Sigmoid colon (tissue), 6 donors: ENCODE measurements at regions not wholly inside any gene's neighbourhood (a gene's known extent, or its start where the extent isn't known, plus 50 kb on each side); places are given as distances from the start of the nearest gene placed in this dataset.

ENCODE experiments used
- DNase-seq: peaks from one replicate; pipeline ENCODE4 v3.0.0-alpha.2; 2019
- H3K27ac ChIP-seq, 4 donors: fragments of 200-600 bp; sonication (generic); one replicate each; pipeline ENCODE4 v1.5.1; 2016 to 2019; ENCODE audit warnings: mild to moderate bottlenecking in 1 of 4
- H3K27me3 ChIP-seq, 3 donors: fragments of 200-600 bp; sonication (generic); one replicate each; pipeline ENCODE4 v1.5.1; 2019; ENCODE audit warnings: mild to moderate bottlenecking in 1 of 3
- H3K36me3 ChIP-seq, 4 donors: fragments of 200-600 bp; sonication (generic); one replicate each; pipeline ENCODE4 v1.5.1; 2016 to 2019
- H3K4me1 ChIP-seq, 4 donors: fragments of 200-600 bp; sonication (generic); one replicate each; pipeline ENCODE4 v1.5.1; 2017 to 2019
- H3K4me3 ChIP-seq, 4 donors: fragments of 200-600 bp; sonication (generic); one replicate each; pipeline ENCODE4 v1.5.1; 2017 to 2019; ENCODE audit warnings: mild to moderate bottlenecking in 2 of 4, moderate library complexity in 1 of 4
- H3K9me3 ChIP-seq, 4 donors: fragments of 200-600 bp in 3 of 4; sonication (generic) in 3 of 4; one replicate each; pipeline versions ENCODE4 v1.5.1 to v1.6.1; 2013 to 2019
- EP300 ChIP-seq, 4 donors: sonication (generic); formaldehyde crosslinking; IDR thresholded peaks; one replicate each; pipeline ENCODE4 v1.6.1; 2017; ENCODE audit warnings: antibody characterized with exemption in 4 of 4
- POLR2A ChIP-seq, 2 donors: fragments of 450-650 bp; IDR thresholded peaks; one replicate each; pipeline ENCODE4 v1.6.1; 2016; ENCODE audit warnings: antibody characterized with exemption in 2 of 2, mild to moderate bottlenecking in 2 of 2, moderate library complexity in 2 of 2
- POLR2AphosphoS5 ChIP-seq, 4 donors: sonication (generic); formaldehyde crosslinking; IDR thresholded peaks; one replicate each; pipeline ENCODE4 v1.6.1; 2017; ENCODE audit warnings: antibody characterized with exemption in 4 of 4
- WGBS, 2 donors: extraction: QIAGEN DNeasy Blood & Tissue Kit; methylation state at CpG; one replicate each; pipeline ENCODE4 v1.1.7; 2013; 5-methylcytosine and 5-hydroxymethylcytosine counted together
- intact Hi-C: fragments of 100-400 bp; cut with DNase I; formaldehyde crosslinking; loops from one replicate; pipeline ENCODE4 v1.15.1; 2023
- TF ChIP-seq, protein P1 (sequence below), 4 experiments: fragments of 450-650 bp in 3 of 4; fragments of 200-600 bp in 1 of 4; IDR thresholded peaks; one replicate each; pipeline ENCODE4 v1.5.1; 2016 to 2019; ENCODE audit warnings: antibody characterized with exemption in 4 of 4, mild to moderate bottlenecking in 3 of 4, moderate library complexity in 2 of 4
- donor health status: healthy with polysubstance abuse.
- donor health status: healthy.

DNA sequence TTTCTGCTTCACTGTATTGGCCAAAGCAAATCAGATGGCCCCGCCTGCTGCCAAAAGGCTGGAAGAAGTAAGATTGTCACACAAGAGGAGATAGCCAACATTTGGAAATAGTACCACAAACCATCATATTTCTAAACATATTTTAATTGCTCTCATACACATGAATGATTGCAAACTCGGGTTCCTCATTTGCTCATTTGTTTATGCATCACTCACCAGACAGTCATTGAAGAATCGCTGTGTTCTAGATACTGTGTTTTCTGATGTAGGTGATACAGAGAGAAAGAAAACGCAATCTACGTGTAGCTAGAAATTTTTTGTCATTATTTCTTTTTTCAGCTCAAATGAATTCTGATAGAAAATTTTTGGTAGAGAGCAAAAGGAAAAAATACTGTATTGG is 1103.4 kb downstream of the TSN start:
- no peak overlapping the region for H3K27ac ChIP-seq
- no peaks in the 10 kb centered on the region for H3K4me1 ChIP-seq
- intact Hi-C loops: no loop called here
- H3K4me3 ChIP-seq: no peak overlapping the region
- H3K36me3 ChIP-seq: no peaks in the 10 kb centered on the region
- H3K9me3 ChIP-seq: no peaks in the 10 kb centered on the region
- TF ChIP-seq, protein P1, sequence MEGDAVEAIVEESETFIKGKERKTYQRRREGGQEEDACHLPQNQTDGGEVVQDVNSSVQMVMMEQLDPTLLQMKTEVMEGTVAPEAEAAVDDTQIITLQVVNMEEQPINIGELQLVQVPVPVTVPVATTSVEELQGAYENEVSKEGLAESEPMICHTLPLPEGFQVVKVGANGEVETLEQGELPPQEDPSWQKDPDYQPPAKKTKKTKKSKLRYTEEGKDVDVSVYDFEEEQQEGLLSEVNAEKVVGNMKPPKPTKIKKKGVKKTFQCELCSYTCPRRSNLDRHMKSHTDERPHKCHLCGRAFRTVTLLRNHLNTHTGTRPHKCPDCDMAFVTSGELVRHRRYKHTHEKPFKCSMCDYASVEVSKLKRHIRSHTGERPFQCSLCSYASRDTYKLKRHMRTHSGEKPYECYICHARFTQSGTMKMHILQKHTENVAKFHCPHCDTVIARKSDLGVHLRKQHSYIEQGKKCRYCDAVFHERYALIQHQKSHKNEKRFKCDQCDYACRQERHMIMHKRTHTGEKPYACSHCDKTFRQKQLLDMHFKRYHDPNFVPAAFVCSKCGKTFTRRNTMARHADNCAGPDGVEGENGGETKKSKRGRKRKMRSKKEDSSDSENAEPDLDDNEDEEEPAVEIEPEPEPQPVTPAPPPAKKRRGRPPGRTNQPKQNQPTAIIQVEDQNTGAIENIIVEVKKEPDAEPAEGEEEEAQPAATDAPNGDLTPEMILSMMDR (IDR thresholded peaks at IDR 0.05): no peak
- TF ChIP-seq EP300 (IDR thresholded peaks at IDR 0.05): no peak
- no peaks in the 10 kb centered on the region for H3K27me3 ChIP-seq
- 86 to 88% methylated on average over 5 of the region's 5 CpGs for WGBS, 2 donors
- DNase-seq: no peak

DNA sequence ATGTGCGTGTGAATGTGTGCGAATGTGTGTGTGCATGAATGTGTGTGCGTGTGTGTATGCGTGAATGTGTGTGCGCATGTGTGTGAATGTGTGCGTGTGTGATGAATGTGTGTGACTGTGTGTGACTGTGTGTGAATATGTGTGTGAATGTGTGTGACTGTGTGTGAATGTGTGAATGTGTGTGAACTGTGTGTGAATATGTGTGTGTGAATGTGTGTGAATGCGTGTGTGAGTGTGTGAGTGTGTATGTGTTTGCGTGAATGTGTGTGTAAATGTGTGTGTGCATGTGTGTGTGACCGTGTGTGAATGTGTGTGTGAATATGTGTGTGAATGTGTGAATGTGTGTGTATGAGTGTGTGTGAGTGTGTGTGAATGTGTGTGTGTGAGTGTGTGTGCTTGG is 1103.8 kb downstream of the TSN start:
- H3K27me3 ChIP-seq: no peaks in the 10 kb centered on the region
- DNase-seq: no peak
- no peaks in the 10 kb centered on the region for H3K4me1 ChIP-seq
- TF ChIP-seq, protein P1 (IDR thresholded peaks at IDR 0.05): no peak
- H3K27ac ChIP-seq: no peak overlapping the region
- H3K36me3 ChIP-seq: no peaks in the 10 kb centered on the region
- H3K9me3 ChIP-seq: no peaks in the 10 kb centered on the region
- no peak overlapping the region for H3K4me3 ChIP-seq
- 96% methylated on average over 9 of the region's 9 CpGs for WGBS, 2 donors
- intact Hi-C loops: no loop called here

DNA sequence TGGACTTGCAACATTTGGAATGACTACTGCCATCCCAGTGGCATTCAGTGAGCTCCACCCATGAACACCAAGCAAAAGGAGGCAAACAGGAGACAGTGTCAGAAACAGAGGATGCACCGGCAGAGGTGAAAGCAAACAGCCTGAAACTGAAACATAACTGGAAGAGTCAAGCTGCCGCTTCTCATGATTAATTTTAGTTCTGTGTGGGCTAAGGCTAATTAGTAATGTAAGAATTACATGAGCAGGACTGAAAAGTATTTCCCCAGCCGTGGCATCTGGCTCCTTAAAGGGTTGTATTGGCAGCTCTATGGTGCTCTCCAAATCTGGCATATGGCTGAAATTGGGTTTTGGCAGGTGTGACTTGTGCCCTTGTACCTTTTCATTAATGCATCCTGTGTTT is 1108.1 kb downstream of the TSN start:
- no peak for DNase-seq
- 53 to 74% methylated on average over 3 of the region's 3 CpGs for WGBS, 2 donors
- no peak overlapping the region for H3K4me3 ChIP-seq
- no peaks in the 10 kb centered on the region for H3K9me3 ChIP-seq
- H3K36me3 ChIP-seq: no peaks in the 10 kb centered on the region
- TF ChIP-seq POLR2A (IDR thresholded peaks at IDR 0.05) (no peak), POLR2AphosphoS5 (IDR thresholded peaks at IDR 0.05) (no peak)
- TF ChIP-seq, protein P1 (IDR thresholded peaks at IDR 0.05): no peak
- intact Hi-C loops: no loop called here
- no peaks in the 10 kb centered on the region for H3K4me1 ChIP-seq
- no peaks in the 10 kb centered on the region for H3K27me3 ChIP-seq
- H3K27ac ChIP-seq: no peak overlapping the region

DNA sequence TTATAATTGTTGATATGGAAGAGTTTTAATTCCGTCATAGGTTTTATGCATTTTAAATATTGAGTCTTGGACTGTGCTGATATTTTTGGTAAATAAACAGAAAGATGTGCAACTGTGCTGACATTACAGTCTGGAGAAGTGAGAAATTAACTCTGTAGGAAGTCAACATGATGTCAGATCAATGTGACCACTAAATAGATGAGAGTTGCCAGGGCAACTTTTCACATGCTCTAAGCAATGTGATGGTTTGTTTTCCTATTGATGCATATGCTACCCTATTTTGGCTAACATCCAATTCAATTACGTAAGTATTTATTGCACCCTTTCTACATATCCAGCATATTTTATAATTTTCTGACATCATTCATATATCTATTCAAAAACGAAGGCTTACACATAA is 1109.3 kb downstream of the TSN start:
- Histone ChIP-seq H3K4me1 (no peaks in the 10 kb centered on the region), H3K27me3 (no peaks in the 10 kb centered on the region), H3K27ac (no peak overlapping the region), H3K4me3 (no peak overlapping the region), H3K9me3 (no peaks in the 10 kb centered on the region), H3K36me3 (no peaks in the 10 kb centered on the region)
- TF ChIP-seq POLR2A (IDR thresholded peaks at IDR 0.05) (no peak), POLR2AphosphoS5 (IDR thresholded peaks at IDR 0.05) (no peak), EP300 (IDR thresholded peaks at IDR 0.05) (no peak)
- TF ChIP-seq, protein P1 (IDR thresholded peaks at IDR 0.05): no peak
- WGBS, 2 donors: 75 to 85% methylated on average over 3 of the region's 3 CpGs
- DNase-seq: no peak
- intact Hi-C loops: no loop called here

DNA sequence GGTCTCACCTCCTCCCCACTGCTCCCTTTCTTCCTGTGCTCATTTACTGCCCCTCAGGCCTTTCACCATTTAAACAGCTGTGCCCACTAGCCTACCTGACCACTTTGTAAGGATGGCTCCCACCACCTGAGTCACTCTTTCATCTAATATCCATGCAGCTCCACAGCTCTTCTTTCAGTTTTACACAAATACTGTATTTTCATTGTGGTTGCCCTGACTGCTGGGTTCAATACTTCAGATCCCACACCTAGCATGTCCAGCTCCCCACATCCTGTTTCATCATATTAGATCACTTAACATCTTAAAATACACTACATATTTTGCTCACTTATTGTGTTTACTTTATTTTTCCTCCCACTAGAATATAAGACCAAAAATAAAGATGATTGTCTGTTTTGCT is 1110.6 kb downstream of the TSN start:
- intact Hi-C loops: no loop called here

More for the DNA sequence above, 1110.6 kb downstream of the TSN start:
- Histone ChIP-seq H3K4me1 (no peaks in the 10 kb centered on the region), H3K4me3 (no peak overlapping the region), H3K9me3 (no peaks in the 10 kb centered on the region), H3K27me3 (no peaks in the 10 kb centered on the region), H3K36me3 (no peaks in the 10 kb centered on the region), H3K27ac (no peak overlapping the region)
- no peak for DNase-seq
- TF ChIP-seq, protein P1 (IDR thresholded peaks at IDR 0.05): no peak
- no peak for TF ChIP-seq POLR2A (IDR thresholded peaks at IDR 0.05)
- no peak for TF ChIP-seq EP300 (IDR thresholded peaks at IDR 0.05)
- no peak for TF ChIP-seq POLR2AphosphoS5 (IDR thresholded peaks at IDR 0.05)
